Endothelial cell of umbilical vein (primary cell): ENCODE measurements at regions not wholly inside any gene's neighbourhood (a gene's known extent, or its start where the extent isn't known, plus 50 kb on each side); places are given as distances from the start of the nearest gene placed in this dataset.

ENCODE experiments used
- BruUV-seq: library from RNA; stranded (reverse); fragments of 400-500 nt; replicated peaks from 2 replicates; lab custom pipeline; 2021; lab: Mats Ljungman, UMichigan
- CTCF ChIA-PET: fragments of 300-600, 350-600 bp; sonication (Branson Sonifier 250); formaldehyde crosslinking; loops from one replicate; lab custom pipeline; 2021; ENCODE audit warnings: antibody characterized with exemption, inconsistent platforms; lab: Charles Lee
- POLR2A ChIA-PET: fragments of 300-600, 350-600 bp; sonication (Branson Sonifier 250); formaldehyde crosslinking; loops from one replicate; lab custom pipeline; 2021; ENCODE audit warnings: antibody characterized with exemption, inconsistent platforms; lab: Charles Lee
- DNase-seq: peaks from one replicate; pipeline ENCODE4 v3.0.0-alpha.2; 2011; ENCODE audit warnings: low read depth, low spot score
- FAIRE-seq: peaks from 2 replicates; lab custom pipeline; 2011; peaks lifted over from hg19 to GRCh38; lab: Jason Lieb, UNC
- H2AFZ ChIP-seq: 2 replicates; pipeline ENCODE4 v1.6.0; 2012; ENCODE audit warnings: low read depth, low read length, control low read depth, inconsistent platforms
- H3K27ac ChIP-seq: 2 replicates; pipeline ENCODE4 v1.5.1; 2011; ENCODE audit warnings: low read depth, mild to moderate bottlenecking, control low read depth, low read length, moderate library complexity; ENCODE audit not compliant: insufficient read depth
- H3K27me3 ChIP-seq, 2 experiments: 2 replicates each; pipeline versions ENCODE4 v1.6.0 to v1.6.1; 2011; ENCODE audit warnings: low read length in 2 of 2, mixed read lengths in 1 of 2; ENCODE audit not compliant: control insufficient read depth in 2 of 2, insufficient read depth in 2 of 2
- H3K36me3 ChIP-seq, 2 experiments: 2 replicates in 1 of 2; 3 replicates in 1 of 2; pipeline ENCODE4 v1.5.1; 2011; ENCODE audit warnings: low read length in 2 of 2, mild to moderate bottlenecking in 1 of 2, moderate library complexity in 1 of 2; ENCODE audit not compliant: control insufficient read depth in 2 of 2, insufficient read depth in 2 of 2; ENCODE audit errors: extremely low read depth in 1 of 2
- H3K4me1 ChIP-seq: 3 replicates; pipeline ENCODE4 v1.5.1; 2011; ENCODE audit warnings: mild to moderate bottlenecking, low read length; ENCODE audit not compliant: control insufficient read depth, insufficient read depth; ENCODE audit errors: extremely low read depth
- H3K4me2 ChIP-seq: 2 replicates; pipeline ENCODE4 v1.6.1; 2011; ENCODE audit warnings: low read length, control low read depth, mixed read lengths; ENCODE audit not compliant: insufficient read depth
- H3K4me3 ChIP-seq, 3 experiments: fragments of 200-600 bp in 1 of 3; sonication (generic), shearing (Covaris generic) in 1 of 3; replicated peaks in 1 of 3; 2 replicates each; pipeline ENCODE4 v1.5.1; 2011 to 2016; ENCODE audit warnings: control low read depth in 3 of 3, low read length in 3 of 3, mild to moderate bottlenecking in 2 of 3, inconsistent platforms in 1 of 3, low read depth in 1 of 3, moderate library complexity in 1 of 3; ENCODE audit not compliant: insufficient read depth in 1 of 3
- H3K79me2 ChIP-seq: 2 replicates; pipeline ENCODE4 v1.6.0; 2012; ENCODE audit warnings: low read length, inconsistent platforms; ENCODE audit not compliant: control insufficient read depth, insufficient read depth
- H3K9ac ChIP-seq: replicated peaks from 2 replicates; pipeline ENCODE3; 2011; ENCODE audit warnings: low read length, control low read depth; ENCODE audit not compliant: insufficient read depth; ENCODE audit errors: extremely low read depth
- H3K9me1 ChIP-seq: replicated peaks from 3 replicates; pipeline ENCODE4 v1.6.0; 2011; ENCODE audit warnings: mild to moderate bottlenecking, low read length; ENCODE audit not compliant: control insufficient read depth, insufficient read depth; ENCODE audit errors: extremely low read depth
- H3K9me3 ChIP-seq: replicated peaks from 2 replicates; pipeline ENCODE4 v1.5.1; 2012; ENCODE audit warnings: low read length, inconsistent platforms; ENCODE audit not compliant: control insufficient read depth, insufficient read depth
- H4K20me1 ChIP-seq: replicated peaks from 2 replicates; pipeline ENCODE3; 2011; ENCODE audit warnings: mild to moderate bottlenecking, low read length; ENCODE audit not compliant: control insufficient read depth, insufficient read depth; ENCODE audit errors: extremely low read depth
- EZH2 ChIP-seq: IDR thresholded peaks from 2 replicates; pipeline ENCODE4 v1.6.1; 2012; ENCODE audit warnings: borderline replicate concordance, low read depth, mild to moderate bottlenecking, moderate library complexity, low read length, inconsistent platforms; ENCODE audit not compliant: severe bottlenecking
- FOS ChIP-seq: IDR thresholded peaks from 2 replicates; pipeline ENCODE4 v1.6.1; 2011; ENCODE audit warnings: mild to moderate bottlenecking, low read length, moderate library complexity, borderline replicate concordance; ENCODE audit not compliant: insufficient read depth
- GATA2 ChIP-seq: IDR thresholded peaks from 2 replicates; pipeline ENCODE4 v1.7.0; 2011; ENCODE audit warnings: low read depth, mild to moderate bottlenecking, moderate library complexity, mixed read lengths, low read length; ENCODE audit not compliant: insufficient read length, insufficient read depth
- JUN ChIP-seq: IDR thresholded peaks from 2 replicates; pipeline ENCODE4 v1.6.1; 2011; ENCODE audit warnings: borderline replicate concordance, low read depth; ENCODE audit not compliant: insufficient read length, insufficient read depth
- MYC ChIP-seq: IDR thresholded peaks from one replicate; pipeline ENCODE4 v1.6.1; 2011; ENCODE audit warnings: mild to moderate bottlenecking, low read depth, low read length
- POLR2A ChIP-seq: IDR thresholded peaks from 2 replicates; pipeline ENCODE4 v1.6.1; 2012; ENCODE audit warnings: low read depth, mild to moderate bottlenecking, control low read depth, low read length
- POLR2AphosphoS5 ChIP-seq: IDR thresholded peaks from 2 replicates; pipeline ENCODE4 v1.6.1; 2012; ENCODE audit warnings: low read depth, mild to moderate bottlenecking, control low read depth, low read length, moderate library complexity; ENCODE audit not compliant: insufficient read depth
- dilution Hi-C: fragments of 300-500 bp; cut with MboI; formaldehyde crosslinking; loops from one replicate; pipeline ENCODE4 v1.15.0; 2019; ENCODE audit warnings: low sequenced_read_pairs; ENCODE audit not compliant: extremely low pct_ligation_motif_present
- intact Hi-C: fragments of 100-400 bp; cut with micrococcal nuclease; formaldehyde crosslinking; loops from one replicate; pipeline ENCODE4 v1.10.0; 2022
- TF ChIP-seq, protein P1 (sequence below), 2 donors: IDR thresholded peaks; 1 replicate in 1 of 2; 2 replicates in 1 of 2; pipeline ENCODE4 v1.5.1; 2011; ENCODE audit warnings: low read length in 2 of 2, mild to moderate bottlenecking in 2 of 2, moderate library complexity in 2 of 2, control low read depth in 1 of 2, inconsistent platforms in 1 of 2, low read depth in 1 of 2; ENCODE audit not compliant: insufficient read depth in 1 of 2; ENCODE audit errors: extremely low read depth in 1 of 2
- TF ChIP-seq, protein P2 (sequence below): IDR thresholded peaks from 2 replicates; pipeline ENCODE4 v1.6.1; 2011; ENCODE audit not compliant: insufficient read depth, insufficient read length

DNA sequence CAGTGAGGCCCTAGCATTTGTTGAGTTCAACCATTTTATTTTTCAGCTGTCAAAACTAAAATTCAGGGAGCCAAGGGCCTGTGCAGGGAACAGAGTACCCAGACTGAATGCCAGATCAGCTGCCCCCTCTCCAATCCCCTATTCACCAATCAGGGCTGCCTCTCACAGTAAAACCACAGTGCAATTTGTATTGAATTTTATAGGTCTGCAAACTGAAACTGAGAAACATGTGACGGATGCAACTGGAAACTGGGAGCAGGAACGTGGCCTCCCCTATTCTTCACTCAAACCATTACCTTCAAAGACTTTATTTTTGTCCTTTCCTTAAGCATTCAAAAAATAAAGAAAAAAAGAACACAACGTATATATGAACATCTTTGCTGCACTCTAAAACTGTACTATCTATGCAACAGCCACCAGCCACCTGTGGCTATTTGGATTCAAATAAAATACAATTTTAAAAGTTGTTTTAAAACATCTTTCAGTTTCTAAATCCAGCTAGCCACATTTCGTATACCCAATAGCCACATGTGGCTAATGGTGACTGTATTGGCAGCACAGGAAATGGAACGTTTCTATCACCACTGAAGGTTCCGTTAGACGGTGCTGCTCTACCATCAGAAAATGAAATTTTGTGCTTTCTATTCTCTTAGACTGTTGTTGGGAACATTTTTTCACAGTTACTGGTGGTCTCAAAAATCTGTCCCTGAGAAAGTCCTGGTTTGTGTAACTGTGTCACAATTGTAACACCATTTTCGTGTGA, 371.3 kb upstream of the FAR2 start:
- Histone ChIP-seq H3K27me3 (no peaks in the 10 kb centered on the region), H3K4me2 (no peak overlapping the region), H3K36me3 (no peaks in the 10 kb centered on the region), H3K4me1 (peaks cover 16% of the 10 kb centered on the region), H3K9ac (no peak overlapping the region), H2AFZ (no peak overlapping the region), H3K9me1 (no peaks in the 10 kb centered on the region), H3K4me3 (no peak overlapping the region), H4K20me1 (no peaks in the 10 kb centered on the region), H3K27ac (no peak overlapping the region), H3K9me3 (no peaks in the 10 kb centered on the region), H3K79me2 (no peaks in the 10 kb centered on the region)
- no TSS peak for BruUV-seq
- TF ChIP-seq POLR2A = no peak
- TF ChIP-seq EZH2 = no peak
- no peak for TF ChIP-seq MYC
- TF ChIP-seq FOS = no peak
- TF ChIP-seq JUN = no peak
- TF ChIP-seq, protein P1, sequence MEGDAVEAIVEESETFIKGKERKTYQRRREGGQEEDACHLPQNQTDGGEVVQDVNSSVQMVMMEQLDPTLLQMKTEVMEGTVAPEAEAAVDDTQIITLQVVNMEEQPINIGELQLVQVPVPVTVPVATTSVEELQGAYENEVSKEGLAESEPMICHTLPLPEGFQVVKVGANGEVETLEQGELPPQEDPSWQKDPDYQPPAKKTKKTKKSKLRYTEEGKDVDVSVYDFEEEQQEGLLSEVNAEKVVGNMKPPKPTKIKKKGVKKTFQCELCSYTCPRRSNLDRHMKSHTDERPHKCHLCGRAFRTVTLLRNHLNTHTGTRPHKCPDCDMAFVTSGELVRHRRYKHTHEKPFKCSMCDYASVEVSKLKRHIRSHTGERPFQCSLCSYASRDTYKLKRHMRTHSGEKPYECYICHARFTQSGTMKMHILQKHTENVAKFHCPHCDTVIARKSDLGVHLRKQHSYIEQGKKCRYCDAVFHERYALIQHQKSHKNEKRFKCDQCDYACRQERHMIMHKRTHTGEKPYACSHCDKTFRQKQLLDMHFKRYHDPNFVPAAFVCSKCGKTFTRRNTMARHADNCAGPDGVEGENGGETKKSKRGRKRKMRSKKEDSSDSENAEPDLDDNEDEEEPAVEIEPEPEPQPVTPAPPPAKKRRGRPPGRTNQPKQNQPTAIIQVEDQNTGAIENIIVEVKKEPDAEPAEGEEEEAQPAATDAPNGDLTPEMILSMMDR (IDR thresholded peaks at IDR 0.05; ENCODE audit: extremely low read depth in 1 of 2, insufficient read depth in 1 of 2, low read depth in 1 of 2, low read length in 2 of 2) = no peak
- TF ChIP-seq POLR2AphosphoS5 = no peak
- TF ChIP-seq GATA2 = no peak
- TF ChIP-seq, protein P2, sequence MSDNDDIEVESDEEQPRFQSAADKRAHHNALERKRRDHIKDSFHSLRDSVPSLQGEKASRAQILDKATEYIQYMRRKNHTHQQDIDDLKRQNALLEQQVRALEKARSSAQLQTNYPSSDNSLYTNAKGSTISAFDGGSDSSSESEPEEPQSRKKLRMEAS = no peak
- intact Hi-C loops (no loop called here), dilution Hi-C loops (no loop called here)
- ChIA-PET CTCF (interaction anchor here (1.6 kb wide), 1 partner anchor 9 kb away, joined by 4 read pairs; no protein-coding TSS in a partner anchor), POLR2A (no interaction called here)
- FAIRE-seq (no peak), DNase-seq (no peak)
